Trophoblast cell (in vitro differentiated cells and primary cell): ENCODE measurements at regions not wholly inside any gene's neighbourhood (a gene's known extent, or its start where the extent isn't known, plus 50 kb on each side); places are given as distances from the start of the nearest gene placed in this dataset.

Experiments
- DNase-seq, 2 donors: peaks; one replicate each; pipeline ENCODE4 v3.0.0-alpha.2; 2016
- H2AFZ ChIP-seq: 2 replicates; pipeline ENCODE4 v1.6.1; 2013; ENCODE audit warnings: low read length, moderate library complexity, mild to moderate bottlenecking; ENCODE audit not compliant: insufficient read depth, poor library complexity
- H2AK5ac ChIP-seq: 2 replicates; pipeline ENCODE4 v1.6.1; 2013; ENCODE audit warnings: mild to moderate bottlenecking, low read length
- H2BK120ac ChIP-seq: 2 replicates; pipeline ENCODE4 v1.6.1; 2013; ENCODE audit warnings: low read length, mild to moderate bottlenecking, moderate library complexity; ENCODE audit not compliant: insufficient read depth, poor library complexity
- H2BK12ac ChIP-seq: 2 replicates; pipeline ENCODE4 v1.6.1; 2013; ENCODE audit warnings: mild to moderate bottlenecking, low read length, moderate library complexity
- H2BK5ac ChIP-seq: 2 replicates; pipeline ENCODE4 v1.6.1; 2013; ENCODE audit warnings: low read length, low read depth, moderate library complexity, mild to moderate bottlenecking; ENCODE audit not compliant: poor library complexity
- H3K14ac ChIP-seq: 2 replicates; pipeline ENCODE4 v1.6.1; 2013; ENCODE audit warnings: mild to moderate bottlenecking, low read length
- H3K18ac ChIP-seq: 2 replicates; pipeline ENCODE4 v1.6.1; 2013; ENCODE audit warnings: mild to moderate bottlenecking, low read length
- H3K23ac ChIP-seq: 2 replicates; pipeline ENCODE4 v1.6.1; 2013; ENCODE audit warnings: low read length
- H3K27ac ChIP-seq: 2 replicates; pipeline ENCODE4 v1.5.1; 2013; ENCODE audit warnings: low read depth, mild to moderate bottlenecking, inconsistent platforms, low read length, moderate library complexity
- H3K27me3 ChIP-seq: 2 replicates; pipeline ENCODE4 v1.6.1; 2013; ENCODE audit warnings: inconsistent platforms, mild to moderate bottlenecking, low read length, moderate library complexity; ENCODE audit not compliant: insufficient read depth
- H3K36me3 ChIP-seq, 2 experiments: 1 replicate in 1 of 2; 2 replicates in 1 of 2; pipeline ENCODE4 v1.6.1; 2013; ENCODE audit warnings: low read length in 2 of 2, mild to moderate bottlenecking in 2 of 2, moderate library complexity in 1 of 2; ENCODE audit not compliant: insufficient read depth in 2 of 2, control insufficient read depth in 1 of 2
- H3K4ac ChIP-seq: 2 replicates; pipeline ENCODE4 v1.6.1; 2013; ENCODE audit warnings: low read depth, mild to moderate bottlenecking, low read length, moderate library complexity
- H3K4me1 ChIP-seq, 2 experiments: 1 replicate in 1 of 2; 2 replicates in 1 of 2; pipeline ENCODE4 v1.6.1; 2013; ENCODE audit warnings: low read length in 2 of 2, mild to moderate bottlenecking in 2 of 2, moderate library complexity in 1 of 2; ENCODE audit not compliant: insufficient read depth in 2 of 2, control insufficient read depth in 1 of 2
- H3K4me2 ChIP-seq: 2 replicates; pipeline ENCODE4 v1.6.1; 2013; ENCODE audit warnings: inconsistent platforms, mild to moderate bottlenecking, low read length, moderate library complexity
- H3K4me3 ChIP-seq: 2 replicates; pipeline ENCODE4 v1.5.1; 2013; ENCODE audit warnings: mild to moderate bottlenecking, low read depth, low read length, inconsistent platforms
- H3K79me1 ChIP-seq: one replicate; pipeline ENCODE4 v1.6.1; 2013; ENCODE audit warnings: low read length
- H3K79me2 ChIP-seq: 2 replicates; pipeline ENCODE4 v1.6.1; 2013; ENCODE audit warnings: low read length, mild to moderate bottlenecking; ENCODE audit not compliant: control insufficient read depth, insufficient read depth, poor library complexity
- H3K9ac ChIP-seq: 2 replicates; pipeline ENCODE4 v1.6.1; 2013; ENCODE audit warnings: mild to moderate bottlenecking, low read length
- H3K9me3 ChIP-seq: 2 replicates; pipeline ENCODE4 v1.6.1; 2013; ENCODE audit warnings: low read depth, mild to moderate bottlenecking, control low read depth, inconsistent platforms, low read length; ENCODE audit not compliant: insufficient read depth
- H4K12ac ChIP-seq: 2 replicates; pipeline ENCODE4 v1.6.1; 2013; ENCODE audit warnings: low read depth, mild to moderate bottlenecking, low read length, moderate library complexity
- H4K8ac ChIP-seq: 2 replicates; pipeline ENCODE4 v1.6.1; 2013; ENCODE audit warnings: low read depth, mild to moderate bottlenecking, low read length, moderate library complexity
- H4K91ac ChIP-seq: one replicate; pipeline ENCODE4 v1.6.1; 2013; ENCODE audit warnings: low read depth, mild to moderate bottlenecking, low read length, moderate library complexity
- WGBS: extraction: QIAGEN DNeasy Blood & Tissue Kit; methylation state at CpG from one replicate; pipeline ENCODE4 v1.1.7; 2013; ENCODE audit warnings: missing lambda C conversion rate; ENCODE audit not compliant: insufficient read length, insufficient coverage; ENCODE audit errors: extremely low coverage; 5-methylcytosine and 5-hydroxymethylcytosine counted together

- no peaks in the 10 kb centered on the region for H3K9me3 ChIP-seq
- no peak overlapping the region for H2BK12ac ChIP-seq
- H3K4me3 ChIP-seq = no peak overlapping the region
- H3K27me3 ChIP-seq = no peaks in the 10 kb centered on the region
- no peak overlapping the region for H2AK5ac ChIP-seq
- no peak overlapping the region for H3K18ac ChIP-seq
- no peak overlapping the region for H3K27ac ChIP-seq
- no peak for DNase-seq
- no peaks in the 10 kb centered on the region for H3K36me3 ChIP-seq
- no peak overlapping the region for H2BK5ac ChIP-seq
- no peak overlapping the region for H3K4ac ChIP-seq
- H4K12ac ChIP-seq = no peak overlapping the region
- no peak overlapping the region for H3K9ac ChIP-seq
- no peaks in the 10 kb centered on the region for H3K79me2 ChIP-seq
- no peak overlapping the region for H3K23ac ChIP-seq
- H4K91ac ChIP-seq = no peak overlapping the region
- no peak overlapping the region for H3K14ac ChIP-seq
- no peak overlapping the region for H2BK120ac ChIP-seq
- no peaks in the 10 kb centered on the region for H3K79me1 ChIP-seq
- H2AFZ ChIP-seq = no peak overlapping the region
- H3K4me2 ChIP-seq = no peak overlapping the region
- H4K8ac ChIP-seq = no peak overlapping the region
- WGBS = no CpG with 5 or more reads among the region's 2 CpGs
- no peaks in the 10 kb centered on the region for H3K4me1 ChIP-seq
Measured at GRCh38 chr11:23295241-23295640, 435.0 kb upstream of the CCDC179 start.

- H4K91ac ChIP-seq = no peak overlapping the region
- H3K18ac ChIP-seq = no peak overlapping the region
- H3K9me3 ChIP-seq = no peaks in the 10 kb centered on the region
- H2BK5ac ChIP-seq = no peak overlapping the region
- no peak overlapping the region for H3K27ac ChIP-seq
- no peak overlapping the region for H3K4me3 ChIP-seq
- no peak overlapping the region for H3K9ac ChIP-seq
- no peak overlapping the region for H2BK120ac ChIP-seq
- no peaks in the 10 kb centered on the region for H3K79me1 ChIP-seq
- no peak overlapping the region for H2BK12ac ChIP-seq
- H3K4ac ChIP-seq = no peak overlapping the region
- H2AFZ ChIP-seq = no peak overlapping the region
- no CpG with 5 or more reads among the region's 2 CpGs for WGBS
- no peaks in the 10 kb centered on the region for H3K36me3 ChIP-seq
- no peak overlapping the region for H4K12ac ChIP-seq
- H3K23ac ChIP-seq = no peak overlapping the region
- H2AK5ac ChIP-seq = no peak overlapping the region
- H3K79me2 ChIP-seq = no peaks in the 10 kb centered on the region
- H4K8ac ChIP-seq = no peak overlapping the region
- no peaks in the 10 kb centered on the region for H3K4me1 ChIP-seq
- DNase-seq = no peak
- H3K4me2 ChIP-seq = no peak overlapping the region
- no peak overlapping the region for H3K14ac ChIP-seq
- H3K27me3 ChIP-seq = no peaks in the 10 kb centered on the region
Measured at GRCh38 chr11:23308041-23308440, 447.8 kb upstream of the CCDC179 start.

DNA sequence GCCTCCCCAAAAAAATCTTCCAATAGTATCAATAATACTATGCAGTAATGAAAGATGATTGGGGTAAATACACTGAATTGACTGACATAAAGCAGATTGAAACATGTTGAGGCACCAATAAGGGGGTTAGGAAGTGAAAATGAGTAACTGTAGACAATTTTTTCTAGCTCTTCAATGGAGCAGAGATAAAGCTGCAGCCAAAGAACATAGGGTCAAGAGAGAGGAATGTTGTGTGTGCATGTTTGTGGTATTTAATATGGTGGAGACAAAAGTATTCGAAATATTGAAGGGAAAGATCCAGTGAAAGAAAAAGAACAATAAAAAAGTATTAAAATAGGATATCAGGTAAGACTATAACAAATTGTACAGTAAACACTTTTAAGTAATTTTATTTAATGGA is 450.0 kb upstream of the CCDC179 start:
- Histone ChIP-seq H3K9me3 (no peaks in the 10 kb centered on the region), H3K4ac (no peak overlapping the region), H4K91ac (no peak overlapping the region), H3K18ac (no peak overlapping the region), H3K27me3 (no peaks in the 10 kb centered on the region), H3K23ac (no peak overlapping the region), H3K36me3 (no peaks in the 10 kb centered on the region), H3K4me1 (no peaks in the 10 kb centered on the region), H2BK12ac (no peak overlapping the region), H3K27ac (no peak overlapping the region), H2BK120ac (no peak overlapping the region), H2AK5ac (no peak overlapping the region), H4K8ac (no peak overlapping the region), H3K4me2 (no peak overlapping the region), H3K79me2 (no peaks in the 10 kb centered on the region), H3K79me1 (no peaks in the 10 kb centered on the region), H3K9ac (no peak overlapping the region), H3K4me3 (no peak overlapping the region), H2BK5ac (no peak overlapping the region), H2AFZ (no peak overlapping the region), H3K14ac (no peak overlapping the region), H4K12ac (no peak overlapping the region)
- DNase-seq = no peak
- WGBS = no CpG with 5 or more reads among the region's 1 CpG

GRCh38 chr11:23311986-23312940 is 452.0 kb upstream of the CCDC179 start:
- Histone ChIP-seq H3K27me3 (no peaks in the 10 kb centered on the region), H4K8ac (no peak overlapping the region), H4K12ac (no peak overlapping the region), H3K4me2 (no peak overlapping the region), H2AFZ (no peak overlapping the region), H3K9ac (no peak overlapping the region), H3K4me3 (no peak overlapping the region), H2BK5ac (no peak overlapping the region), H3K23ac (no peak overlapping the region), H4K91ac (no peak overlapping the region), H2AK5ac (no peak overlapping the region), H2BK12ac (no peak overlapping the region), H3K4ac (no peak overlapping the region), H3K4me1 (no peaks in the 10 kb centered on the region), H3K79me2 (no peaks in the 10 kb centered on the region), H3K9me3 (no peaks in the 10 kb centered on the region), H2BK120ac (no peak overlapping the region), H3K27ac (no peak overlapping the region), H3K36me3 (no peaks in the 10 kb centered on the region), H3K14ac (no peak overlapping the region), H3K79me1 (no peaks in the 10 kb centered on the region), H3K18ac (no peak overlapping the region)
- no CpG with 5 or more reads among the region's 5 CpGs for WGBS
- DNase-seq = no peak
